Naive B cell (primary cell): ENCODE measurements at regions not wholly inside any gene's neighbourhood (a gene's known extent, or its start where the extent isn't known, plus 50 kb on each side); places are given as distances from the start of the nearest gene placed in this dataset.

Source experiments
- ATAC-seq, 2 donors: fragments of 150-1000 bp; cut with Tn5 transposase; 2 replicates each; pipeline ENCODE4 v1.10.0; 2021; ENCODE audit warnings: low read depth in 2 of 2, mild to moderate bottlenecking in 2 of 2, moderate library complexity in 2 of 2
- DNase-seq: peaks from one replicate; pipeline ENCODE4 v3.0.0; 2022
- H3K27ac Mint-ChIP-seq, 6 donors: one replicate each; pipeline ENCODE4 v1.8.0; 2020 to 2022; ENCODE audit warnings: mild to moderate bottlenecking in 6 of 6, mixed read lengths in 6 of 6, moderate library complexity in 5 of 6, inconsistent platforms in 2 of 6
- H3K27me3 Mint-ChIP-seq, 3 donors: one replicate each; pipeline ENCODE4 v1.8.0; 2021 to 2022; ENCODE audit warnings: mixed read lengths in 3 of 3, mild to moderate bottlenecking in 1 of 3
- H3K36me3 Mint-ChIP-seq, 2 donors: one replicate each; pipeline ENCODE4 v1.8.0; 2020 to 2022; ENCODE audit warnings: mixed read lengths in 2 of 2, inconsistent platforms in 1 of 2, mild to moderate bottlenecking in 1 of 2
- H3K4me1 Mint-ChIP-seq, 3 donors: one replicate each; pipeline ENCODE4 v1.8.0; 2020 to 2022; ENCODE audit warnings: mixed read lengths in 3 of 3, inconsistent platforms in 1 of 3, mild to moderate bottlenecking in 1 of 3, moderate library complexity in 1 of 3
- H3K4me3 Mint-ChIP-seq, 8 donors: one replicate each; pipeline ENCODE4 v1.8.0; 2020 to 2022; ENCODE audit warnings: mild to moderate bottlenecking in 8 of 8, mixed read lengths in 8 of 8, moderate library complexity in 8 of 8, inconsistent platforms in 2 of 8
- H3K9me3 Mint-ChIP-seq, 7 donors: one replicate each; pipeline ENCODE4 v1.8.0; 2020 to 2022; ENCODE audit warnings: mixed read lengths in 7 of 7, mild to moderate bottlenecking in 5 of 7, inconsistent platforms in 2 of 7, moderate library complexity in 1 of 7

- Mint-ChIP-seq H3K4me1 (no peaks in the 10 kb centered on the region), H3K36me3 (no peaks in the 10 kb centered on the region), H3K9me3 (peaks cover 0 to 4% (median 0%) of the 10 kb centered on the region in 7 donors), H3K27ac (no peak overlapping the region), H3K27me3 (no peaks in the 10 kb centered on the region), H3K4me3 (no peak overlapping the region)
- DNase-seq, result no peak
- ATAC-seq, result no peak
Measured at GRCh38 chr4:129668092-129668491, 572.1 kb downstream of the C4orf33 start.

GRCh38 chr4:129672941-129673340 lies 577.0 kb downstream of the C4orf33 start:
- no peak for DNase-seq
- no peak overlapping the region for H3K27ac Mint-ChIP-seq
- no peak overlapping the region for H3K4me3 Mint-ChIP-seq
- ATAC-seq, result no peak
- no peaks in the 10 kb centered on the region for H3K36me3 Mint-ChIP-seq
- peaks cover 0 to 12% (median 4%) of the 10 kb centered on the region in 7 donors for H3K9me3 Mint-ChIP-seq
- H3K4me1 Mint-ChIP-seq, result no peaks in the 10 kb centered on the region
- H3K27me3 Mint-ChIP-seq, result no peaks in the 10 kb centered on the region

GRCh38 chr4:129675036-129675435 lies 579.1 kb downstream of the C4orf33 start:
- no peaks in the 10 kb centered on the region for H3K27me3 Mint-ChIP-seq
- no peak overlapping the region for H3K27ac Mint-ChIP-seq
- peaks cover 4 to 19% (median 9%) of the 10 kb centered on the region in 7 donors for H3K9me3 Mint-ChIP-seq
- DNase-seq (no peak), ATAC-seq (no peak)
- H3K4me3 Mint-ChIP-seq, result no peak overlapping the region
- no peaks in the 10 kb centered on the region for H3K4me1 Mint-ChIP-seq
- no peaks in the 10 kb centered on the region for H3K36me3 Mint-ChIP-seq

GRCh38 chr4:129676934-129677333 lies 581.0 kb downstream of the C4orf33 start:
- no peaks in the 10 kb centered on the region for H3K4me1 Mint-ChIP-seq
- peaks cover 4 to 19% (median 6%) of the 10 kb centered on the region in 7 donors for H3K9me3 Mint-ChIP-seq
- no peaks in the 10 kb centered on the region for H3K36me3 Mint-ChIP-seq
- no peak overlapping the region for H3K4me3 Mint-ChIP-seq
- H3K27ac Mint-ChIP-seq, result no peak overlapping the region
- H3K27me3 Mint-ChIP-seq, result no peaks in the 10 kb centered on the region
- ATAC-seq, result no peak
- DNase-seq, result no peak

- no peak for ATAC-seq
- DNase-seq, result no peak
- Mint-ChIP-seq H3K36me3 (no peaks in the 10 kb centered on the region), H3K4me3 (no peak overlapping the region), H3K27me3 (no peaks in the 10 kb centered on the region), H3K27ac (no peak overlapping the region), H3K4me1 (no peaks in the 10 kb centered on the region), H3K9me3 (peaks cover 0 to 17% (median 4%) of the 10 kb centered on the region in 7 donors)
Measured at GRCh38 chr4:129682586-129682985, 586.6 kb downstream of the C4orf33 start.

- Mint-ChIP-seq H3K4me1 (no peaks in the 10 kb centered on the region), H3K36me3 (no peaks in the 10 kb centered on the region), H3K9me3 (peaks cover 0 to 14% (median 0%) of the 10 kb centered on the region in 7 donors), H3K4me3 (no peak overlapping the region), H3K27me3 (no peaks in the 10 kb centered on the region), H3K27ac (no peak overlapping the region)
- no peak for DNase-seq
- no peak for ATAC-seq
Measured at GRCh38 chr4:129707949-129708348, 612.0 kb downstream of the C4orf33 start.

GRCh38 chr4:129708784-129709183 lies 612.8 kb downstream of the C4orf33 start:
- Mint-ChIP-seq H3K4me3 (no peak overlapping the region), H3K4me1 (no peaks in the 10 kb centered on the region), H3K9me3 (peaks cover 0 to 14% (median 0%) of the 10 kb centered on the region in 7 donors), H3K36me3 (no peaks in the 10 kb centered on the region), H3K27me3 (no peaks in the 10 kb centered on the region), H3K27ac (no peak overlapping the region)
- ATAC-seq (no peak), DNase-seq (no peak)

GRCh38 chr4:129738175-129738574 lies 642.2 kb downstream of the C4orf33 start:
- no peaks in the 10 kb centered on the region for H3K4me1 Mint-ChIP-seq
- no peak for ATAC-seq
- no peak for DNase-seq
- H3K36me3 Mint-ChIP-seq, result no peaks in the 10 kb centered on the region
- no peak overlapping the region for H3K4me3 Mint-ChIP-seq
- peaks cover 0 to 6% (median 2%) of the 10 kb centered on the region in 7 donors for H3K9me3 Mint-ChIP-seq
- no peak overlapping the region for H3K27ac Mint-ChIP-seq
- no peaks in the 10 kb centered on the region for H3K27me3 Mint-ChIP-seq

- ATAC-seq (no peak), DNase-seq (no peak)
- H3K9me3 Mint-ChIP-seq, result peaks cover 0 to 8% (median 0%) of the 10 kb centered on the region in 7 donors
- no peak overlapping the region for H3K27ac Mint-ChIP-seq
- H3K36me3 Mint-ChIP-seq, result no peaks in the 10 kb centered on the region
- no peaks in the 10 kb centered on the region for H3K4me1 Mint-ChIP-seq
- no peaks in the 10 kb centered on the region for H3K27me3 Mint-ChIP-seq
- H3K4me3 Mint-ChIP-seq, result no peak overlapping the region
Measured at GRCh38 chr4:129747756-129748155, 651.8 kb downstream of the C4orf33 start.

GRCh38 chr4:129748991-129749390 lies 653.0 kb downstream of the C4orf33 start:
- no peaks in the 10 kb centered on the region for H3K36me3 Mint-ChIP-seq
- DNase-seq (no peak), ATAC-seq (no peak)
- H3K27ac Mint-ChIP-seq, result no peak overlapping the region
- H3K4me1 Mint-ChIP-seq, result no peaks in the 10 kb centered on the region
- H3K27me3 Mint-ChIP-seq, result no peaks in the 10 kb centered on the region
- H3K9me3 Mint-ChIP-seq, result peaks cover 0 to 8% (median 0%) of the 10 kb centered on the region in 7 donors
- no peak overlapping the region for H3K4me3 Mint-ChIP-seq

GRCh38 chr4:129751646-129752045 lies 655.7 kb downstream of the C4orf33 start:
- no peak for DNase-seq
- peaks cover 0 to 8% (median 0%) of the 10 kb centered on the region in 7 donors for H3K9me3 Mint-ChIP-seq
- H3K36me3 Mint-ChIP-seq, result no peaks in the 10 kb centered on the region
- H3K4me1 Mint-ChIP-seq, result no peaks in the 10 kb centered on the region
- H3K4me3 Mint-ChIP-seq, result no peak overlapping the region
- no peak overlapping the region for H3K27ac Mint-ChIP-seq
- ATAC-seq, result no peak
- H3K27me3 Mint-ChIP-seq, result no peaks in the 10 kb centered on the region

- Mint-ChIP-seq H3K27ac (no peak overlapping the region), H3K27me3 (no peaks in the 10 kb centered on the region), H3K36me3 (no peaks in the 10 kb centered on the region), H3K4me1 (no peaks in the 10 kb centered on the region), H3K4me3 (no peak overlapping the region), H3K9me3 (peaks cover 0 to 16% (median 5%) of the 10 kb centered on the region in 7 donors)
- ATAC-seq (no peak), DNase-seq (no peak)
Measured at GRCh38 chr4:129783596-129783995, 687.6 kb downstream of the C4orf33 start.

GRCh38 chr4:129788486-129788885 lies 692.5 kb downstream of the C4orf33 start:
- Mint-ChIP-seq H3K9me3 (peaks cover 0 to 15% (median 3%) of the 10 kb centered on the region in 7 donors), H3K36me3 (no peaks in the 10 kb centered on the region), H3K27me3 (no peaks in the 10 kb centered on the region), H3K4me1 (no peaks in the 10 kb centered on the region), H3K4me3 (no peak overlapping the region), H3K27ac (no peak overlapping the region)
- no peak for DNase-seq
- ATAC-seq, result no peak

GRCh38 chr4:129804461-129804981 lies 708.6 kb downstream of the C4orf33 start:
- Mint-ChIP-seq H3K27ac (no peak overlapping the region), H3K36me3 (no peaks in the 10 kb centered on the region), H3K4me1 (no peaks in the 10 kb centered on the region), H3K4me3 (no peak overlapping the region), H3K27me3 (no peaks in the 10 kb centered on the region), H3K9me3 (peaks cover 0 to 7% (median 0%) of the 10 kb centered on the region in 7 donors)
- no peak for ATAC-seq
- DNase-seq, result no peak

- no peak for ATAC-seq
- Mint-ChIP-seq H3K4me1 (no peaks in the 10 kb centered on the region), H3K36me3 (no peaks in the 10 kb centered on the region)
Measured at GRCh38 chr4:129806986-129807385, 711.0 kb downstream of the C4orf33 start.

More at GRCh38 chr4:129806986-129807385, 711.0 kb downstream of the C4orf33 start:
- no peak overlapping the region for H3K27ac Mint-ChIP-seq
- H3K4me3 Mint-ChIP-seq, result no peak overlapping the region
- H3K27me3 Mint-ChIP-seq, result no peaks in the 10 kb centered on the region
- no peak for DNase-seq
- peaks cover 0 to 13% (median 0%) of the 10 kb centered on the region in 7 donors for H3K9me3 Mint-ChIP-seq
